ENCODE measurements at regions not wholly inside any gene's neighbourhood (a gene's known extent, or its start where the extent isn't known, plus 50 kb on each side); places are given as distances from the start of the nearest gene placed in this dataset.

DNA sequence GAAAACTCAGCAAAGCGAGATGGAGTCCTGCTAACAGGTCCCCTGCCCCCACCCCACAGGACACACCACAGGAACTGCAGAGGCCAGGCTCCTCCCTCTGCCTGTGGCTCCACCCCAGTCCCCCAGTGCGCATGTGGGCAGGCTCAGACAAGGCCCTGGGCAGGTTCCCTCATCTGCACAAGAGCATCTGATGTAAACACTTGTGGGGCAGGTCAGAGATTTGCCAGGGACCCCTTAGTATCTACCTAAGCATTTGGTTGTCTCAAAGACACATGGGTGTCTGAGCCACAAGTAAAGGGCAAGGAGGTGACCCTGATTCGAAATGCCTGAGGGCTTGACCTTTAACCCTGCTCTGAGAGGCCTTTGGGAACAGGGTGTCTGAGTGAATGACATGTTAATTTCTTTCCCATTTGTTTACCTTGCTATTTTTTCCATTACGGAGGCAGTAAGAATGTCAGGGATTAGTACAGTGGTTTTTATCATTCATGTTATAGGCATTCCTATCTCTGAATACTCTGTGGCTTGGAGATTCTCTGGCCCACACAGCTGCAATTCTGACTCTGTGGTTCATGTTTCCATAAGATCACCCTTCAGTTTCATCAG is 85.3 kb downstream of the ZNF518B start:
- no peak for TF ChIP-seq TCF7 (CRISPR knock-in tag; IDR thresholded peaks at IDR 0.05; ENCODE audit: low read depth)
- TF ChIP-seq, protein P1, sequence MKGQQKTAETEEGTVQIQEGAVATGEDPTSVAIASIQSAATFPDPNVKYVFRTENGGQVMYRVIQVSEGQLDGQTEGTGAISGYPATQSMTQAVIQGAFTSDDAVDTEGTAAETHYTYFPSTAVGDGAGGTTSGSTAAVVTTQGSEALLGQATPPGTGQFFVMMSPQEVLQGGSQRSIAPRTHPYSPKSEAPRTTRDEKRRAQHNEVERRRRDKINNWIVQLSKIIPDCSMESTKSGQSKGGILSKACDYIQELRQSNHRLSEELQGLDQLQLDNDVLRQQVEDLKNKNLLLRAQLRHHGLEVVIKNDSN (CRISPR knock-in tag; IDR thresholded peaks at IDR 0.05), result no peak
- TF ChIP-seq, protein P2, sequence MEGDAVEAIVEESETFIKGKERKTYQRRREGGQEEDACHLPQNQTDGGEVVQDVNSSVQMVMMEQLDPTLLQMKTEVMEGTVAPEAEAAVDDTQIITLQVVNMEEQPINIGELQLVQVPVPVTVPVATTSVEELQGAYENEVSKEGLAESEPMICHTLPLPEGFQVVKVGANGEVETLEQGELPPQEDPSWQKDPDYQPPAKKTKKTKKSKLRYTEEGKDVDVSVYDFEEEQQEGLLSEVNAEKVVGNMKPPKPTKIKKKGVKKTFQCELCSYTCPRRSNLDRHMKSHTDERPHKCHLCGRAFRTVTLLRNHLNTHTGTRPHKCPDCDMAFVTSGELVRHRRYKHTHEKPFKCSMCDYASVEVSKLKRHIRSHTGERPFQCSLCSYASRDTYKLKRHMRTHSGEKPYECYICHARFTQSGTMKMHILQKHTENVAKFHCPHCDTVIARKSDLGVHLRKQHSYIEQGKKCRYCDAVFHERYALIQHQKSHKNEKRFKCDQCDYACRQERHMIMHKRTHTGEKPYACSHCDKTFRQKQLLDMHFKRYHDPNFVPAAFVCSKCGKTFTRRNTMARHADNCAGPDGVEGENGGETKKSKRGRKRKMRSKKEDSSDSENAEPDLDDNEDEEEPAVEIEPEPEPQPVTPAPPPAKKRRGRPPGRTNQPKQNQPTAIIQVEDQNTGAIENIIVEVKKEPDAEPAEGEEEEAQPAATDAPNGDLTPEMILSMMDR (IDR thresholded peaks at IDR 0.05), result no peak
- TF ChIP-seq, protein P3, sequence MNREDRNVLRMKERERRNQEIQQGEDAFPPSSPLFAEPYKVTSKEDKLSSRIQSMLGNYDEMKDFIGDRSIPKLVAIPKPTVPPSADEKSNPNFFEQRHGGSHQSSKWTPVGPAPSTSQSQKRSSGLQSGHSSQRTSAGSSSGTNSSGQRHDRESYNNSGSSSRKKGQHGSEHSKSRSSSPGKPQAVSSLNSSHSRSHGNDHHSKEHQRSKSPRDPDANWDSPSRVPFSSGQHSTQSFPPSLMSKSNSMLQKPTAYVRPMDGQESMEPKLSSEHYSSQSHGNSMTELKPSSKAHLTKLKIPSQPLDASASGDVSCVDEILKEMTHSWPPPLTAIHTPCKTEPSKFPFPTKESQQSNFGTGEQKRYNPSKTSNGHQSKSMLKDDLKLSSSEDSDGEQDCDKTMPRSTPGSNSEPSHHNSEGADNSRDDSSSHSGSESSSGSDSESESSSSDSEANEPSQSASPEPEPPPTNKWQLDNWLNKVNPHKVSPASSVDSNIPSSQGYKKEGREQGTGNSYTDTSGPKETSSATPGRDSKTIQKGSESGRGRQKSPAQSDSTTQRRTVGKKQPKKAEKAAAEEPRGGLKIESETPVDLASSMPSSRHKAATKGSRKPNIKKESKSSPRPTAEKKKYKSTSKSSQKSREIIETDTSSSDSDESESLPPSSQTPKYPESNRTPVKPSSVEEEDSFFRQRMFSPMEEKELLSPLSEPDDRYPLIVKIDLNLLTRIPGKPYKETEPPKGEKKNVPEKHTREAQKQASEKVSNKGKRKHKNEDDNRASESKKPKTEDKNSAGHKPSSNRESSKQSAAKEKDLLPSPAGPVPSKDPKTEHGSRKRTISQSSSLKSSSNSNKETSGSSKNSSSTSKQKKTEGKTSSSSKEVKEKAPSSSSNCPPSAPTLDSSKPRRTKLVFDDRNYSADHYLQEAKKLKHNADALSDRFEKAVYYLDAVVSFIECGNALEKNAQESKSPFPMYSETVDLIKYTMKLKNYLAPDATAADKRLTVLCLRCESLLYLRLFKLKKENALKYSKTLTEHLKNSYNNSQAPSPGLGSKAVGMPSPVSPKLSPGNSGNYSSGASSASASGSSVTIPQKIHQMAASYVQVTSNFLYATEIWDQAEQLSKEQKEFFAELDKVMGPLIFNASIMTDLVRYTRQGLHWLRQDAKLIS (CRISPR knock-in tag; IDR thresholded peaks at IDR 0.05; ENCODE audit: borderline replicate concordance), result no peak
- TF ChIP-seq FOXK1 (CRISPR knock-in tag; IDR thresholded peaks at IDR 0.05), result no peak

All from WTC11 (cell line).